ENCODE measurements at regions not wholly inside any gene's neighbourhood (a gene's known extent, or its start where the extent isn't known, plus 50 kb on each side); places are given as distances from the start of the nearest gene placed in this dataset.

DNA sequence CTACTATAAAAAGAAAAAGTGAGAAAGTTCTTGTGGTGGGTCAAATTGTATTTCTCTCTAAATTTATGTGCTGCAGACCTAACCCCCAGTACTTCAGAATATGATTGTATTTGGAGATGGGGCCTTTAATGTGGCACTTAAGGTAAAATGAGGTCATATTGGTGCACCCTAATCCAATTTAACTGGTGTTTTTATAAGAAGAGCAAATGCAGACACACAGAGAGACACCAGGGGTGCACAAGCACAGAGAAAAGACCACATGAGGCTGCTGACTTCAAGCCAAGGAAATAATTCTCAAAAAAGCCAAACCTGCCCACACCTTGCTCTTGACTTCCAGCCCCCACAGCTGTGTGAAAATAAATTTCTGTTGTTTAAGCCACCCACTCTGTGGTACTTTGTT is 80.2 kb upstream of the HTR4 start:
- ChIA-PET POLR2A (ENCODE audit: unreplicated experiment) (no interaction called here), CTCF (interaction anchor here (0.6 to 4.1 kb wide), 7 partner anchors 108 to 381 kb away, joined by 3 to 48 read pairs (median 4); no protein-coding TSS in a partner anchor)
- H2BK120ac ChIP-seq (ENCODE audit: low read depth, low read length): no peak overlapping the region
- no peak overlapping the region for H3K4me3 ChIP-seq (ENCODE audit: insufficient read depth, low read depth, low read length)
- intact Hi-C loops (cut with micrococcal nuclease): loop anchor here (5.0 to 10.0 kb wide), 3 partner anchors 352 to 830 kb away; partner anchors contain the start of gene FBXO38
- no peak overlapping the region for H2AK9ac ChIP-seq (replicated peaks; ENCODE audit: low read depth, low read length, poor library complexity)
- H3K23ac ChIP-seq (ENCODE audit: low read depth, low read length): no peak overlapping the region
- no peak overlapping the region for H2AK5ac ChIP-seq (ENCODE audit: low read depth, low read length)
- H3K27me3 ChIP-seq (ENCODE audit: control insufficient read depth, insufficient read depth, low read length): no peaks in the 10 kb centered on the region
- BruUV-seq (replicated peaks): no TSS peak
- H3K9me3 ChIP-seq (ENCODE audit: control insufficient read depth, insufficient read depth, low read length): no peaks in the 10 kb centered on the region
- no peak overlapping the region for H3K56ac ChIP-seq (ENCODE audit: extremely low read depth, insufficient read depth, low read length)
- peaks cover 11% of the 10 kb centered on the region for H3K4me1 ChIP-seq (ENCODE audit: control insufficient read depth, insufficient read depth, low read length)
- H3K18ac ChIP-seq (ENCODE audit: low read depth, low read length): no peak overlapping the region
- no peak overlapping the region for H2AFZ ChIP-seq (replicated peaks; ENCODE audit: low read length, poor library complexity)
- H3K14ac ChIP-seq (replicated peaks; ENCODE audit: low read depth, low read length): no peak overlapping the region
- in situ Hi-C loops (cut with MboI; ENCODE audit: low sequenced_read_pairs): loop anchor here (10.0 kb wide), 2 partner anchors 500 to 530 kb away; no protein-coding TSS in a partner anchor
- H2BK15ac ChIP-seq (ENCODE audit: low read depth, low read length): no peak overlapping the region
- no peak overlapping the region for H4K5ac ChIP-seq (ENCODE audit: low read depth, low read length)
- H2BK20ac ChIP-seq (ENCODE audit: low read depth, low read length): no peak overlapping the region
- no peak overlapping the region for H3K9ac ChIP-seq (ENCODE audit: low read depth, low read length)
- no peak overlapping the region for H3K4ac ChIP-seq (ENCODE audit: low read depth, low read length)
- no peak overlapping the region for H3K27ac ChIP-seq (ENCODE audit: insufficient read depth, low read length)
- no peak overlapping the region for H3K4me2 ChIP-seq (ENCODE audit: low read depth, low read length)
- TF ChIP-seq CHD1 (IDR thresholded peaks at IDR 0.05; ENCODE audit: low read depth, low read length) (no peak), FOS (IDR thresholded peaks at IDR 0.05; ENCODE audit: low read depth, low read length) (no peak), RAD21 (IDR thresholded peaks at IDR 0.05; ENCODE audit: low read length) (no peak), NFE2L2 (IDR thresholded peaks at IDR 0.05; ENCODE audit: low read depth, low read length) (no peak), MAFK (IDR thresholded peaks at IDR 0.05; ENCODE audit: low read depth, low read length) (no peak), BHLHE40 (IDR thresholded peaks at IDR 0.05; ENCODE audit: low read depth, low read length) (no peak), CEBPB (IDR thresholded peaks at IDR 0.05; ENCODE audit: low read depth, low read length) (no peak), RFX5 (IDR thresholded peaks at IDR 0.05; ENCODE audit: low read depth, low read length) (no peak), RCOR1 (IDR thresholded peaks at IDR 0.05; ENCODE audit: insufficient replicate concordance, low read length) (no peak), SMC3 (IDR thresholded peaks at IDR 0.05; ENCODE audit: low read depth, low read length) (no peak), POLR2A (IDR thresholded peaks at IDR 0.05; ENCODE audit: low read depth, low read length) (no peak), MAZ (IDR thresholded peaks at IDR 0.05; ENCODE audit: borderline replicate concordance, low read depth, low read length) (no peak), MXI1 (IDR thresholded peaks at IDR 0.05; ENCODE audit: borderline replicate concordance, low read depth, low read length) (no peak)
- TF ChIP-seq, protein P1, sequence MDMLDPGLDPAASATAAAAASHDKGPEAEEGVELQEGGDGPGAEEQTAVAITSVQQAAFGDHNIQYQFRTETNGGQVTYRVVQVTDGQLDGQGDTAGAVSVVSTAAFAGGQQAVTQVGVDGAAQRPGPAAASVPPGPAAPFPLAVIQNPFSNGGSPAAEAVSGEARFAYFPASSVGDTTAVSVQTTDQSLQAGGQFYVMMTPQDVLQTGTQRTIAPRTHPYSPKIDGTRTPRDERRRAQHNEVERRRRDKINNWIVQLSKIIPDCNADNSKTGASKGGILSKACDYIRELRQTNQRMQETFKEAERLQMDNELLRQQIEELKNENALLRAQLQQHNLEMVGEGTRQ (IDR thresholded peaks at IDR 0.05; ENCODE audit: low read depth, low read length): no peak
- TF ChIP-seq, protein P2, sequence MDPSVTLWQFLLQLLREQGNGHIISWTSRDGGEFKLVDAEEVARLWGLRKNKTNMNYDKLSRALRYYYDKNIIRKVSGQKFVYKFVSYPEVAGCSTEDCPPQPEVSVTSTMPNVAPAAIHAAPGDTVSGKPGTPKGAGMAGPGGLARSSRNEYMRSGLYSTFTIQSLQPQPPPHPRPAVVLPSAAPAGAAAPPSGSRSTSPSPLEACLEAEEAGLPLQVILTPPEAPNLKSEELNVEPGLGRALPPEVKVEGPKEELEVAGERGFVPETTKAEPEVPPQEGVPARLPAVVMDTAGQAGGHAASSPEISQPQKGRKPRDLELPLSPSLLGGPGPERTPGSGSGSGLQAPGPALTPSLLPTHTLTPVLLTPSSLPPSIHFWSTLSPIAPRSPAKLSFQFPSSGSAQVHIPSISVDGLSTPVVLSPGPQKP (IDR thresholded peaks at IDR 0.05; ENCODE audit: borderline replicate concordance, low read depth, low read length): no peak
- TF ChIP-seq, protein P3, sequence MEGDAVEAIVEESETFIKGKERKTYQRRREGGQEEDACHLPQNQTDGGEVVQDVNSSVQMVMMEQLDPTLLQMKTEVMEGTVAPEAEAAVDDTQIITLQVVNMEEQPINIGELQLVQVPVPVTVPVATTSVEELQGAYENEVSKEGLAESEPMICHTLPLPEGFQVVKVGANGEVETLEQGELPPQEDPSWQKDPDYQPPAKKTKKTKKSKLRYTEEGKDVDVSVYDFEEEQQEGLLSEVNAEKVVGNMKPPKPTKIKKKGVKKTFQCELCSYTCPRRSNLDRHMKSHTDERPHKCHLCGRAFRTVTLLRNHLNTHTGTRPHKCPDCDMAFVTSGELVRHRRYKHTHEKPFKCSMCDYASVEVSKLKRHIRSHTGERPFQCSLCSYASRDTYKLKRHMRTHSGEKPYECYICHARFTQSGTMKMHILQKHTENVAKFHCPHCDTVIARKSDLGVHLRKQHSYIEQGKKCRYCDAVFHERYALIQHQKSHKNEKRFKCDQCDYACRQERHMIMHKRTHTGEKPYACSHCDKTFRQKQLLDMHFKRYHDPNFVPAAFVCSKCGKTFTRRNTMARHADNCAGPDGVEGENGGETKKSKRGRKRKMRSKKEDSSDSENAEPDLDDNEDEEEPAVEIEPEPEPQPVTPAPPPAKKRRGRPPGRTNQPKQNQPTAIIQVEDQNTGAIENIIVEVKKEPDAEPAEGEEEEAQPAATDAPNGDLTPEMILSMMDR (conservative IDR thresholded peaks at IDR 0.05; ENCODE audit: low read depth, low read length): no peak
- no peak overlapping the region for H4K8ac ChIP-seq (ENCODE audit: low read depth in 2 of 2, low read length in 2 of 2)
- H3K36me3 ChIP-seq (ENCODE audit: control insufficient read depth, insufficient read depth, low read length): no peaks in the 10 kb centered on the region
- dilution Hi-C loops (cut with HindIII; ENCODE audit: low sequenced_read_pairs, unreplicated experiment): no loop called here
- no peak overlapping the region for H4K91ac ChIP-seq (ENCODE audit: insufficient read depth, low read depth, low read length)
- no peaks in the 10 kb centered on the region for H3K79me1 ChIP-seq (ENCODE audit: low read depth in 1 of 2, low read length in 2 of 2)
- H4K20me1 ChIP-seq (ENCODE audit: insufficient read depth, low read length): no peaks in the 10 kb centered on the region
- DNase-seq: no peak
- ATAC-seq (ENCODE audit: low read depth): no peak
- H3K9me1 ChIP-seq (ENCODE audit: insufficient read depth, low read length): peaks cover 4% of the 10 kb centered on the region; the same call in 1 of the 2 replicates
- H2BK5ac ChIP-seq (ENCODE audit: low read depth, low read length, poor library complexity, severe bottlenecking): no peak overlapping the region
